ENCODE measurements at regions not wholly inside any gene's neighbourhood (a gene's known extent, or its start where the extent isn't known, plus 50 kb on each side); places are given as distances from the start of the nearest gene placed in this dataset.

- H3K4me3 ChIP-seq (ENCODE audit: control insufficient read depth, low read depth, low read length), result no peak overlapping the region
- TF ChIP-seq CTCF (conservative IDR thresholded peaks at IDR 0.05; ENCODE audit: control insufficient read depth, insufficient read depth, low read depth, low read length), result no peak
- no peak for DNase-seq (ENCODE audit: low read depth)
Observed at GRCh38 chr15:66644000-66644787, 57.8 kb upstream of the SMAD6 start.

GRCh38 chr15:66644869-66645268 lies 57.2 kb upstream of the SMAD6 start:
- no peak for TF ChIP-seq CTCF (conservative IDR thresholded peaks at IDR 0.05; ENCODE audit: control insufficient read depth, insufficient read depth, low read depth, low read length)
- peak; percentile 22 for DNase-seq (ENCODE audit: low read depth)
- no peak overlapping the region for H3K4me3 ChIP-seq (ENCODE audit: control insufficient read depth, low read depth, low read length)

GRCh38 chr15:66646308-66646707 lies 55.7 kb upstream of the SMAD6 start:
- no peak for TF ChIP-seq CTCF (conservative IDR thresholded peaks at IDR 0.05; ENCODE audit: control insufficient read depth, insufficient read depth, low read depth, low read length)
- H3K4me3 ChIP-seq (ENCODE audit: control insufficient read depth, low read depth, low read length), result no peak overlapping the region
- peak; percentile 81 for DNase-seq (ENCODE audit: low read depth)

GRCh38 chr15:66646799-66647198 lies 55.2 kb upstream of the SMAD6 start:
- TF ChIP-seq CTCF (conservative IDR thresholded peaks at IDR 0.05; ENCODE audit: control insufficient read depth, insufficient read depth, low read depth, low read length), result no peak
- DNase-seq (ENCODE audit: low read depth), result peak; percentile 10
- H3K4me3 ChIP-seq (ENCODE audit: control insufficient read depth, low read depth, low read length), result no peak overlapping the region

- DNase-seq (ENCODE audit: low read depth), result no peak
- H3K4me3 ChIP-seq (ENCODE audit: control insufficient read depth, low read depth, low read length), result no peak overlapping the region
- TF ChIP-seq CTCF (conservative IDR thresholded peaks at IDR 0.05; ENCODE audit: control insufficient read depth, insufficient read depth, low read depth, low read length), result no peak
Observed at GRCh38 chr15:66647358-66647757, 54.7 kb upstream of the SMAD6 start.

- no peak for TF ChIP-seq CTCF (conservative IDR thresholded peaks at IDR 0.05; ENCODE audit: control insufficient read depth, insufficient read depth, low read depth, low read length)
- H3K4me3 ChIP-seq (ENCODE audit: control insufficient read depth, low read depth, low read length), result no peak overlapping the region
- DNase-seq (ENCODE audit: low read depth), result no peak
Observed at GRCh38 chr15:66648588-66648987, 53.4 kb upstream of the SMAD6 start.
